Fibroblast of lung (primary cell): ENCODE measurements at regions not wholly inside any gene's neighbourhood (a gene's known extent, or its start where the extent isn't known, plus 50 kb on each side); places are given as distances from the start of the nearest gene placed in this dataset.

Experiments
- DNase-seq, 2 donors: peaks; one replicate each; pipeline versions ENCODE4 v3.0.0 to v3.0.0-alpha.2; 2010; ENCODE audit warnings: low read depth in 2 of 2
- H2AFZ ChIP-seq: 2 replicates; pipeline ENCODE4 v1.5.1; 2012; ENCODE audit warnings: low read length, control low read depth, inconsistent platforms
- H3K27ac ChIP-seq: 2 replicates; pipeline ENCODE4 v1.5.1; 2011; ENCODE audit warnings: low read length, control low read depth; ENCODE audit not compliant: insufficient read depth
- H3K27me3 ChIP-seq: 2 replicates; pipeline ENCODE4 v1.5.1; 2011; ENCODE audit warnings: mild to moderate bottlenecking, low read length; ENCODE audit not compliant: control insufficient read depth, insufficient read depth
- H3K36me3 ChIP-seq: 2 replicates; pipeline ENCODE4 v1.5.1; 2011; ENCODE audit warnings: low read length; ENCODE audit not compliant: control insufficient read depth, insufficient read depth
- H3K4me1 ChIP-seq: 2 replicates; pipeline ENCODE4 v1.5.1; 2011; ENCODE audit warnings: low read length; ENCODE audit not compliant: control insufficient read depth, insufficient read depth; ENCODE audit errors: extremely low read depth
- H3K4me2 ChIP-seq: 2 replicates; pipeline ENCODE4 v1.5.1; 2011; ENCODE audit warnings: low read length, control low read depth; ENCODE audit not compliant: insufficient read depth; ENCODE audit errors: extremely low read depth
- H3K4me3 ChIP-seq, 4 experiments: fragments of 200-600 bp in 1 of 4; sonication (generic) in 1 of 4; replicated peaks in 1 of 4; 2 replicates each; pipeline ENCODE4 v1.5.1; 2011 to 2016; ENCODE audit warnings: low read length in 4 of 4, low read depth in 3 of 4, mild to moderate bottlenecking in 3 of 4, control low read depth in 2 of 4, inconsistent platforms in 1 of 4, mixed read lengths in 1 of 4; ENCODE audit not compliant: insufficient read depth in 1 of 4; ENCODE audit errors: control extremely low read depth in 1 of 4
- H3K79me2 ChIP-seq: 2 replicates; pipeline ENCODE4 v1.5.1; 2012; ENCODE audit warnings: mild to moderate bottlenecking, low read length, inconsistent platforms; ENCODE audit not compliant: control insufficient read depth, insufficient read depth
- H3K9ac ChIP-seq: 2 replicates; pipeline ENCODE4 v1.5.1; 2011; ENCODE audit warnings: mild to moderate bottlenecking, low read length, control low read depth; ENCODE audit not compliant: insufficient read depth
- H3K9me3 ChIP-seq: 2 replicates; pipeline ENCODE4 v1.5.1; 2012; ENCODE audit warnings: low read depth, low read length; ENCODE audit not compliant: control insufficient read depth, insufficient read depth
- H4K20me1 ChIP-seq: 2 replicates; pipeline ENCODE4 v1.5.1; 2011; ENCODE audit warnings: low read length; ENCODE audit not compliant: control insufficient read depth, insufficient read depth; ENCODE audit errors: extremely low read depth
- CTCF ChIP-seq, 2 donors: IDR thresholded peaks in 1 of 2; conservative IDR thresholded peaks in 1 of 2; 1 replicate in 1 of 2; 2 replicates in 1 of 2; pipeline ENCODE4 v1.5.1; 2011 to 2012; ENCODE audit warnings: low read length in 2 of 2, control low read depth in 1 of 2, inconsistent platforms in 1 of 2, low read depth in 1 of 2, mild to moderate bottlenecking in 1 of 2
- EZH2 ChIP-seq: IDR thresholded peaks from 2 replicates; pipeline ENCODE4 v1.5.1; 2012; ENCODE audit warnings: low read length, control low read depth, mild to moderate bottlenecking; ENCODE audit errors: missing control alignments

GRCh38 chr6:105681061-105681460, 278.2 kb upstream of the PREP start:
- H3K4me3 ChIP-seq, result no peak overlapping the region
- TF ChIP-seq EZH2, result no peak
- no peak for TF ChIP-seq CTCF (conservative IDR thresholded peaks at IDR 0.05 in 1 of 2, IDR thresholded peaks at IDR 0.05 in 1 of 2; ENCODE audit: low read depth in 1 of 2, low read length in 2 of 2)
- no peaks in the 10 kb centered on the region for H3K79me2 ChIP-seq
- no peak for DNase-seq
- no peak overlapping the region for H3K27ac ChIP-seq
- no peak overlapping the region for H3K9ac ChIP-seq
- H3K36me3 ChIP-seq, result no peaks in the 10 kb centered on the region
- peaks cover 2% of the 10 kb centered on the region for H3K4me1 ChIP-seq
- H4K20me1 ChIP-seq, result no peaks in the 10 kb centered on the region
- H2AFZ ChIP-seq, result no peak overlapping the region
- H3K9me3 ChIP-seq, result no peaks in the 10 kb centered on the region
- no peaks in the 10 kb centered on the region for H3K27me3 ChIP-seq
- no peak overlapping the region for H3K4me2 ChIP-seq

GRCh38 chr6:105680131-105680530, 277.2 kb upstream of the PREP start:
- peak in 1 of 2 donors; percentile 2 for DNase-seq
- Histone ChIP-seq H3K4me1 (peaks cover 4% of the 10 kb centered on the region), H4K20me1 (no peaks in the 10 kb centered on the region)

GRCh38 chr6:105678516-105678915, 275.6 kb upstream of the PREP start:
- no peaks in the 10 kb centered on the region for H3K27me3 ChIP-seq
- peaks cover 4% of the 10 kb centered on the region for H3K4me1 ChIP-seq
- H3K4me3 ChIP-seq, result no peak overlapping the region
- H3K9me3 ChIP-seq, result no peaks in the 10 kb centered on the region
- H3K4me2 ChIP-seq, result no peak overlapping the region
- TF ChIP-seq CTCF (conservative IDR thresholded peaks at IDR 0.05 in 1 of 2, IDR thresholded peaks at IDR 0.05 in 1 of 2; ENCODE audit: low read depth in 1 of 2, low read length in 2 of 2), result no peak
- TF ChIP-seq EZH2, result no peak
- no peak overlapping the region for H3K27ac ChIP-seq
- H3K9ac ChIP-seq, result no peak overlapping the region
- H2AFZ ChIP-seq, result no peak overlapping the region
- H4K20me1 ChIP-seq, result no peaks in the 10 kb centered on the region
- DNase-seq, result peak; percentile 20 to 23
- no peaks in the 10 kb centered on the region for H3K79me2 ChIP-seq
- no peaks in the 10 kb centered on the region for H3K36me3 ChIP-seq

More at GRCh38 chr6:105680131-105680530, 277.2 kb upstream of the PREP start:
- Histone ChIP-seq H3K27ac (no peak overlapping the region), H3K4me2 (no peak overlapping the region), H3K9me3 (no peaks in the 10 kb centered on the region), H3K27me3 (no peaks in the 10 kb centered on the region), H3K9ac (no peak overlapping the region), H3K79me2 (no peaks in the 10 kb centered on the region), H3K36me3 (no peaks in the 10 kb centered on the region), H3K4me3 (no peak overlapping the region), H2AFZ (no peak overlapping the region)
- no peak for TF ChIP-seq EZH2
- no peak for TF ChIP-seq CTCF (conservative IDR thresholded peaks at IDR 0.05 in 1 of 2, IDR thresholded peaks at IDR 0.05 in 1 of 2; ENCODE audit: low read depth in 1 of 2, low read length in 2 of 2)
